Peyer's patch (tissue), 4 donors: ENCODE measurements at regions not wholly inside any gene's neighbourhood (a gene's known extent, or its start where the extent isn't known, plus 50 kb on each side); places are given as distances from the start of the nearest gene placed in this dataset.

Experiments used
- DNase-seq, 3 donors: peaks; one replicate each; pipeline ENCODE4 v3.0.0-alpha.2; 2017 to 2019
- H3K27ac ChIP-seq, 4 donors: fragments of 200-600 bp; sonication (generic); one replicate each; pipeline ENCODE4 v1.5.1; 2016 to 2019
- H3K27me3 ChIP-seq, 2 donors: fragments of 200-600 bp; sonication (generic); one replicate each; pipeline ENCODE4 v1.5.1; 2019
- H3K36me3 ChIP-seq, 3 donors: fragments of 200-600 bp; sonication (generic); one replicate each; pipeline ENCODE4 v1.5.1; 2016 to 2019
- H3K4me1 ChIP-seq, 4 donors: fragments of 200-600 bp; sonication (generic); one replicate each; pipeline ENCODE4 v1.5.1; 2016 to 2019
- H3K4me3 ChIP-seq, 4 donors: fragments of 200-600 bp; sonication (generic); 1 replicate in 3 of 4; 2 replicates in 1 of 4; pipeline ENCODE4 v1.5.1; 2016 to 2019; ENCODE audit warnings: mild to moderate bottlenecking in 1 of 4
- H3K9me3 ChIP-seq, 4 donors: fragments of 200-600 bp; sonication (generic); one replicate each; pipeline ENCODE4 v1.5.1; 2016 to 2019; ENCODE audit warnings: mild to moderate bottlenecking in 1 of 4
- POLR2A ChIP-seq, 2 donors: fragments of 450-650 bp; IDR thresholded peaks; one replicate each; pipeline ENCODE4 v1.5.1; 2017; ENCODE audit warnings: antibody characterized with exemption in 2 of 2, mild to moderate bottlenecking in 2 of 2, moderate library complexity in 2 of 2
- TF ChIP-seq, protein P1 (sequence below), 6 experiments: fragments of 450-650 bp in 4 of 6; fragments of 200-600 bp in 2 of 6; sonication (generic) in 1 of 6; IDR thresholded peaks; one replicate each; pipeline ENCODE4 v1.5.1; 2017 to 2019; ENCODE audit warnings: antibody characterized with exemption in 6 of 6, mild to moderate bottlenecking in 3 of 6, moderate library complexity in 1 of 6

DNA sequence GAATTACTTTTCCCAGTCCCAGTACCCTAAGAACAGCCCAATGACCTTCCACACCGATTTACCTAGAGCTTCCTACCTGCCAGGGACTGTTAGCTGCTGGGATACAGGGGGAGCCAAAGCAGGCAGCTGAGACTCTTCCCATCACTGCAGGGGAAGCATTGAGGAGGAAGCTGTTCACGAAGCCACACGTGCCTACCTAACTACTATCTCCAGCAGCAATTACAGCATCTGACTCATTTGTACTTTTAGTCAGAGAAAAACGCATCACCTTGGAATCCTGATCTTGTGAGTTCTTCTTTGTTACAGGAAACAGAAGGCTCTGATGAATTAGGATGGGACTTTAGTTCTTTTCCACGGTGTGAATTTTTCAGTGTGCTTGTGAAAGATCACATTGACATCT, 113.7 kb upstream of the DHX40 start:
- no peaks in the 10 kb centered on the region for H3K27me3 ChIP-seq
- no peaks in the 10 kb centered on the region for H3K9me3 ChIP-seq
- no peaks in the 10 kb centered on the region for H3K36me3 ChIP-seq
- H3K4me3 ChIP-seq: no peak overlapping the region
- H3K27ac ChIP-seq: no peak overlapping the region
- no peak for DNase-seq
- TF ChIP-seq, protein P1, sequence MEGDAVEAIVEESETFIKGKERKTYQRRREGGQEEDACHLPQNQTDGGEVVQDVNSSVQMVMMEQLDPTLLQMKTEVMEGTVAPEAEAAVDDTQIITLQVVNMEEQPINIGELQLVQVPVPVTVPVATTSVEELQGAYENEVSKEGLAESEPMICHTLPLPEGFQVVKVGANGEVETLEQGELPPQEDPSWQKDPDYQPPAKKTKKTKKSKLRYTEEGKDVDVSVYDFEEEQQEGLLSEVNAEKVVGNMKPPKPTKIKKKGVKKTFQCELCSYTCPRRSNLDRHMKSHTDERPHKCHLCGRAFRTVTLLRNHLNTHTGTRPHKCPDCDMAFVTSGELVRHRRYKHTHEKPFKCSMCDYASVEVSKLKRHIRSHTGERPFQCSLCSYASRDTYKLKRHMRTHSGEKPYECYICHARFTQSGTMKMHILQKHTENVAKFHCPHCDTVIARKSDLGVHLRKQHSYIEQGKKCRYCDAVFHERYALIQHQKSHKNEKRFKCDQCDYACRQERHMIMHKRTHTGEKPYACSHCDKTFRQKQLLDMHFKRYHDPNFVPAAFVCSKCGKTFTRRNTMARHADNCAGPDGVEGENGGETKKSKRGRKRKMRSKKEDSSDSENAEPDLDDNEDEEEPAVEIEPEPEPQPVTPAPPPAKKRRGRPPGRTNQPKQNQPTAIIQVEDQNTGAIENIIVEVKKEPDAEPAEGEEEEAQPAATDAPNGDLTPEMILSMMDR (IDR thresholded peaks at IDR 0.05): no peak
- TF ChIP-seq POLR2A (IDR thresholded peaks at IDR 0.05): no peak
- H3K4me1 ChIP-seq: no peaks in the 10 kb centered on the region

DNA sequence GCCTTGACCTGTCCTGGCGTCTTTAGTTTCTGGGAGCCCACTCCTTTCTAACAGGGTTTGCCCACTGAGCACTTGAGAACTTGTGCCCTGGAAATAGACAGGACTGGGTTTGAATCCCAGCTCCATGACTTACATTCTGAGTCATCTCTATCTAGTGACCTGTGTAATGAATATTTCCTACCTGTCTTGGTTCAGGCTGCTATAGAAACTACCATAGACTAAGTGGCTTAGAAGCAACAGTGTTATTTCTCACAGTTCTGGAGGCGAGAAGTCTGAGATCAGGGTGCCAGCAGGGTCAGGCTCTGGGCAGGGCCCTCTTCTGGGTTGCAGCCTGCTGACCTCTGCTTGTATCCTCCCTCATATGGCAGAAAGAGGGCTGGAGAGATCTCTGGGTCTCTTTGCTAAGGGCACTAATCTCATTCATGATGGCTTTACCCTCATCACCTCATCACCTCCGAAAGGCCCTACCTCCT, 110.7 kb upstream of the DHX40 start:
- H3K27me3 ChIP-seq: no peaks in the 10 kb centered on the region
- DNase-seq: no peak

DNA sequence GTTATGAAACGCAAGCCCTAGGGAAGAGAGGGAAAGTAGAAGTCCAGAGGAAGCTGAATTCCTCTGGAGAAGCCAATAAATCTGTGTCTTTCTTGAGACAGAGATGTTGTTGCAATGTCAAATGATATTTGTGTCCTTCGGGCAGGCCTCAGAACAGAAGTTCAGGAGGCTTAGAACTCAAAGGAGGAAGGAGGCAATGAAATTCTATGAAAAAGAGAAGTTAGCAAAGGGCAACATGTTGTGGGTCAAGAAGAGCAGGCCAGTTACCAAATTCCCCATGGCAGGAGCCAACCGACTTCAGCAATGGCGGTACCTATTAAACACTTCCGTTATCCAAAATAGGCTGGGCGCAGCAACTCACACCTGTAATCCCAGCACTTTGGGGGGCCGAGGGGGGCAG, 109.0 kb upstream of the DHX40 start:
- Histone ChIP-seq H3K4me1 (no peaks in the 10 kb centered on the region), H3K36me3 (no peaks in the 10 kb centered on the region), H3K27ac (no peak overlapping the region), H3K9me3 (no peaks in the 10 kb centered on the region), H3K27me3 (no peaks in the 10 kb centered on the region), H3K4me3 (no peak overlapping the region)
- TF ChIP-seq, protein P1 (IDR thresholded peaks at IDR 0.05): no peak
- no peak for TF ChIP-seq POLR2A (IDR thresholded peaks at IDR 0.05)
- no peak for DNase-seq

More for the DNA sequence above, 110.7 kb upstream of the DHX40 start:
- Histone ChIP-seq H3K4me1 (no peaks in the 10 kb centered on the region), H3K27ac (no peak overlapping the region), H3K4me3 (no peak overlapping the region), H3K36me3 (no peaks in the 10 kb centered on the region), H3K9me3 (no peaks in the 10 kb centered on the region)
- TF ChIP-seq POLR2A (IDR thresholded peaks at IDR 0.05): no peak
- TF ChIP-seq, protein P1 (IDR thresholded peaks at IDR 0.05): no peak

DNA sequence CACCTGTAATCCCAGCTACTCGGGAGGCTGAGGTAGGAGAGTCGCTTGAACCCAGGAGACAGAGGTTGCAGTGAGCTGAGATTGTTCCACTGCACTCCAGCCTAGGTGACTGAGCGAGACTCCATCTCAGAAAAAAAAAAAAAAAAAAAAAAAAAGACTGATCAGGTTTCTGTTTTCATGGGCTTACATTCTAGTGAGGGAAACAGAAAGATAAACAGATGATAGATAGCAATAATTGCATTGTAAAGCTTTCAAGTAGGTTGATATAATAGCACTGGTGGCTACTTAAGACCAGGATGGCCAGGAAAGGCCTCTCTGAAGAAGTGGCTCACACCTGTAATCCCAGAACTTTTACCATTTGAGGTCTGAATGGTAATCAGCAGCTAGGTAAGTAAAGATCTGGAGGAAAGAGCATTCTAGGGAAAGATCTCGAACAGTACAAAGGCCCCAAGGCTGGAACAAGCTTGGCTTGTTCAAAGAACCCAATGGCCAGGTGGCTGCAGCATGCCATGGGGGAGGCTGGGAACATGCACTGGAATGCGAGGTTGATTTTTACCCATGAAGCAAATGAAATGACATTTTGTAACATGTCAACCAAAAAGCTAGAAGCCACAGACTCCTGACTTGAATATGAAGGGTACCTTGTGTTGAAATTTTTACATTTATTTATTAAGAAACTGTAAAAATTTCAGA, 108.3 kb upstream of the DHX40 start:
- Histone ChIP-seq H3K27me3 (no peaks in the 10 kb centered on the region), H3K9me3 (no peaks in the 10 kb centered on the region), H3K4me3 (no peak overlapping the region), H3K36me3 (no peaks in the 10 kb centered on the region), H3K4me1 (no peaks in the 10 kb centered on the region), H3K27ac (no peak overlapping the region)
- DNase-seq: no peak
- TF ChIP-seq, protein P1 (IDR thresholded peaks at IDR 0.05): no peak
- no peak for TF ChIP-seq POLR2A (IDR thresholded peaks at IDR 0.05)

DNA sequence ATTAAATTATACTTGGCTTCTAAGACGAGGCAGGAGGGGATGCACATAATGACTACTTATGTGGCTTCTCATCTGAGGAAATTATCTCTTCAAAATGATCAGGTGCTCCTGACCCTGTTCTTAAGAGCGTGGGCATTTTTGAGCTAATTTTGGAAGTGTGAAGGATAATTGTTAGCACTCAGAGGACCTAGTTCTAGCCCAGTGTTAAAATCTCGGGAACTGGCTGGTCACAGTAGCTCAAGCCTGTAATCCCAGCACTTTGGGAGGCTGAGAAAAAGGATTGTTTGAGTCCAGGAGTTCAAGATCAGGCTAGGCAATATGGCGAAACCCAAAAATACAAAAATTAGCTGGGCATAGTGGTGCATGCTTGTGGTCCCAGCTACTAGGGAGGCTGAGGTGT, 103.0 kb upstream of the DHX40 start:
- H3K4me1 ChIP-seq: peaks cover 0 to 11% (median 0%) of the 10 kb centered on the region in 4 donors
- no peaks in the 10 kb centered on the region for H3K36me3 ChIP-seq
- H3K27ac ChIP-seq: no peak overlapping the region
- TF ChIP-seq, protein P1 (IDR thresholded peaks at IDR 0.05): no peak
- no peak for TF ChIP-seq POLR2A (IDR thresholded peaks at IDR 0.05)
- H3K9me3 ChIP-seq: no peaks in the 10 kb centered on the region
- H3K4me3 ChIP-seq: no peak overlapping the region
- no peak for DNase-seq
- H3K27me3 ChIP-seq: no peaks in the 10 kb centered on the region
